Nephron (organoid): ENCODE measurements at regions not wholly inside any gene's neighbourhood (a gene's known extent, or its start where the extent isn't known, plus 50 kb on each side); places are given as distances from the start of the nearest gene placed in this dataset.
A peak's percentile ranks its signal among the peaks of the same experiment; 100 is the strongest.

ENCODE experiments used
- H3K27ac Mint-ChIP-seq, 3 experiments: 2 replicates each; pipeline ENCODE4 v1.8.0; 2020; ENCODE audit warnings: mixed read lengths in 3 of 3, mild to moderate bottlenecking in 2 of 3, moderate library complexity in 1 of 3
- H3K27me3 Mint-ChIP-seq: 2 replicates; pipeline ENCODE4 v1.8.0; 2021; ENCODE audit warnings: low read depth, mild to moderate bottlenecking, moderate library complexity, mixed read lengths
- H3K36me3 Mint-ChIP-seq: 2 replicates; pipeline ENCODE4 v1.8.0; 2020; ENCODE audit warnings: low read depth, mixed read lengths
- H3K4me1 Mint-ChIP-seq: 2 replicates; pipeline ENCODE4 v1.8.0; 2020; ENCODE audit warnings: mixed read lengths
- H3K4me3 Mint-ChIP-seq, 3 experiments: 2 replicates each; pipeline ENCODE4 v1.8.0; 2020; ENCODE audit warnings: mild to moderate bottlenecking in 3 of 3, mixed read lengths in 3 of 3, moderate library complexity in 2 of 3
- H3K9me3 Mint-ChIP-seq: 2 replicates; pipeline ENCODE4 v1.8.0; 2020; ENCODE audit warnings: mixed read lengths
- TF ChIP-seq, protein P1 (sequence below), 3 experiments: fragments of 200-600 bp; sonication (generic); IDR thresholded peaks; one replicate each; pipeline ENCODE4 v1.5.0; 2021; ENCODE audit warnings: antibody characterized with exemption in 3 of 3; ENCODE audit not compliant: unreplicated experiment in 3 of 3

DNA sequence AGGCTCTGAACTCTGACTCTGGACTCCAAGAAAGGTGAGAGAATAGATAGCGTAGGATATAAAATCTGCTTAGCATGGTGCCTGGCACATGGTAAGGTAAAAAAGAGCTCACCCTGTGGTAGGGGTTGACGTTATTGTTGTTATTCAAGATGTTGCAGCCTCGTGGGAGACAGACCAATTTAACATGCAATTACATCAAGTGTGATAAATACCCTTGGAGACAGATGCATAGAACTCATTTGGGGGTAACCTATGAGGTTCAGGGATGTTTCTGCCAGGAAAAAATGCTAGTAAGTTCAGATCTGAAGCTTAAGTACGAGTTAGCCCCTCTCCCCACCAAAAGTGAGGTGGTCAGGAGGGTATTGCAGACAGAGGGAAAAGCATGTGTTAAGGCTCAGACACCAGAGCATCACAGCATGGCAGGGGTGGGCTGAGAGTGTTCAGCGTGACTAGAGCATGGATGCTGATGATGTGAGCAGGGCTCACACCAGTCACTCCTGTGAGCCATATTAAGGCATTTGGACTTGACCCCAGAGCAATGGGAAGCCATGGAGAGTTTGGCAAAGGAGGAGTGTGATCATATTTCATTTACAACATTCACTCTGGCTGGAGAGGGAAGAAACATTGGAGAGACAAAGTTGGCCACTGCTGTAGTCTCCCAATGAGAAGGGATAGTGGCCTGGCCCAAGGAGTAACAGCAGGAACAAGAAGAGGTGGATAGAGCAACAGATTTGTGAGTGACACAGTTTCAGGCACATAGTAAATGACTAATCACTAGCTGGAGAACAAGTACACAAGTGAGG, 181.0 kb downstream of the UACA start:
- peaks cover 4% of the 10 kb centered on the region for H3K9me3 Mint-ChIP-seq
- H3K36me3 Mint-ChIP-seq = no peaks in the 10 kb centered on the region
- TF ChIP-seq, protein P1, sequence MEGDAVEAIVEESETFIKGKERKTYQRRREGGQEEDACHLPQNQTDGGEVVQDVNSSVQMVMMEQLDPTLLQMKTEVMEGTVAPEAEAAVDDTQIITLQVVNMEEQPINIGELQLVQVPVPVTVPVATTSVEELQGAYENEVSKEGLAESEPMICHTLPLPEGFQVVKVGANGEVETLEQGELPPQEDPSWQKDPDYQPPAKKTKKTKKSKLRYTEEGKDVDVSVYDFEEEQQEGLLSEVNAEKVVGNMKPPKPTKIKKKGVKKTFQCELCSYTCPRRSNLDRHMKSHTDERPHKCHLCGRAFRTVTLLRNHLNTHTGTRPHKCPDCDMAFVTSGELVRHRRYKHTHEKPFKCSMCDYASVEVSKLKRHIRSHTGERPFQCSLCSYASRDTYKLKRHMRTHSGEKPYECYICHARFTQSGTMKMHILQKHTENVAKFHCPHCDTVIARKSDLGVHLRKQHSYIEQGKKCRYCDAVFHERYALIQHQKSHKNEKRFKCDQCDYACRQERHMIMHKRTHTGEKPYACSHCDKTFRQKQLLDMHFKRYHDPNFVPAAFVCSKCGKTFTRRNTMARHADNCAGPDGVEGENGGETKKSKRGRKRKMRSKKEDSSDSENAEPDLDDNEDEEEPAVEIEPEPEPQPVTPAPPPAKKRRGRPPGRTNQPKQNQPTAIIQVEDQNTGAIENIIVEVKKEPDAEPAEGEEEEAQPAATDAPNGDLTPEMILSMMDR (IDR thresholded peaks at IDR 0.05; ENCODE audit: unreplicated experiment in 3 of 3) = no peak
- H3K4me1 Mint-ChIP-seq = peaks cover 22% of the 10 kb centered on the region
- peaks cover 33% of the 10 kb centered on the region for H3K27me3 Mint-ChIP-seq
- H3K27ac Mint-ChIP-seq = no peak overlapping the region
- H3K4me3 Mint-ChIP-seq = no peak overlapping the region

DNA sequence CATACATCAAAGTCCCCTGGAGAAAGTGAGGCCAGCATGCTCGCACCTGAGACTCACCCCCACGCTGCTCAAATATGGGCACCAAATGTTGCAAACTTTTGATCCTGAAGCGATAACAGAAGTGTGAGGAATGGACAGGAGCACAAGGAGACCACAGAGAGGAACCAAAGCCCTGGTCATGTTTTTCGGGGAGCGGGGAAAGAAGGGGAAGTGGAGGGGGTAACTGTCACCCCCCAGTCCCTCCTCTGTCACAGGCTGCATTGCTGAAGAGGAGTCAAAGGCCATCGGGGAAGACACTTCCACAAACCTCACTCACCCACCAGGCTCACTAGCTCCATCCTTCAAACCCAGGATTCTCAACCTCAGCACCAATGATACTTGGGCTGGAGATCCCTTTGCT, 182.4 kb downstream of the UACA start:
- Mint-ChIP-seq H3K27ac (no peak overlapping the region), H3K4me3 (no peak overlapping the region), H3K4me1 (peaks cover 33% of the 10 kb centered on the region), H3K27me3 (peaks cover 26% of the 10 kb centered on the region), H3K9me3 (peaks cover under 1% of the 10 kb centered on the region), H3K36me3 (no peaks in the 10 kb centered on the region)
- TF ChIP-seq, protein P1 (IDR thresholded peaks at IDR 0.05; ENCODE audit: unreplicated experiment in 3 of 3) = no peak

DNA sequence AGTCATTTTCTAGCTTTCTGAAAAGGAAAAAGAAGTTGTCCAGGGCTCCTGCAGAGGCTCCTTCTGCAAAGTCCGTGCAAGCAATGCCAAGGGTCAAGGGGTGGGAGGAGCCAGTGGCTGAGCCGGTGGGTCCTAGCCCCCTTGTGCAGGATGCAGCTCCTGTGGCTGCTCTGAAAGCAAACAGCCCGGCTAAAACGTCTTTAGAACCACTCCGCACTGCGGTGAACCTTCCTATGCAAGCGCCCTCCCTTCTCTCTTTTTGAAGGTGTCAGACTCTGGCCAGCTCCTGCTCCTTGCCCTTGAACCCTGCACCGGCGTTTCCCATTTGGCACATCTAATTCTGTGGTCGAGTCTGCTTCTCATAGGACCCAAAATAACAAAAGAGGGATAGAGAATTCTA, 183.1 kb downstream of the UACA start:
- peaks cover 3% of the 10 kb centered on the region for H3K9me3 Mint-ChIP-seq
- TF ChIP-seq, protein P1 (IDR thresholded peaks at IDR 0.05; ENCODE audit: unreplicated experiment in 3 of 3) = no peak
- peaks cover 40% of the 10 kb centered on the region for H3K4me1 Mint-ChIP-seq
- H3K36me3 Mint-ChIP-seq = no peaks in the 10 kb centered on the region
- no peak overlapping the region for H3K4me3 Mint-ChIP-seq
- no peak overlapping the region for H3K27ac Mint-ChIP-seq
- peaks cover 23% of the 10 kb centered on the region for H3K27me3 Mint-ChIP-seq

DNA sequence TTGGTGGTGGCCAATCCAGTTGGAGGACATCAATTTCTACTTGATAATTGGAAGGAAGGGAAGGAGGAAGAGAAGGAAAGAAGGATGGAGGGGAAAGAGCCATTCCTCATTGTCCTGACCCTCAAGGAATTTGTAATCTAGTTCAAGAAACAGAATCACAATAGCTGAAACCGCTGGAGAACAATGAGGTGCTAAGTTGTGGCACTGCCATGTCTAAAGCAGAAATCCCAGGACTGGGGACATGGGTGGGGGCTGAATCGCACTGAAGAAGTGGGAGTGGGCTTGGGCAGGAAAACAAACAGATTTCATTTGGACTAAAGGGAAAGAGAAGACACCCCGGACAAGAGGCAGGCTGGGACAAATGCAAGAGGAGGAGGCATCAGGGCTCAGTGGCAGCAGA, 183.6 kb downstream of the UACA start:
- Mint-ChIP-seq H3K36me3 (peaks cover 5% of the 10 kb centered on the region), H3K9me3 (peaks cover 7% of the 10 kb centered on the region), H3K27ac (peak overlapping the region in 1 of 3 experiments; percentile 41), H3K4me1 (peaks cover 45% of the 10 kb centered on the region), H3K4me3 (no peak overlapping the region), H3K27me3 (peaks cover 23% of the 10 kb centered on the region)
- TF ChIP-seq, protein P1 (IDR thresholded peaks at IDR 0.05; ENCODE audit: unreplicated experiment in 3 of 3) = no peak

DNA sequence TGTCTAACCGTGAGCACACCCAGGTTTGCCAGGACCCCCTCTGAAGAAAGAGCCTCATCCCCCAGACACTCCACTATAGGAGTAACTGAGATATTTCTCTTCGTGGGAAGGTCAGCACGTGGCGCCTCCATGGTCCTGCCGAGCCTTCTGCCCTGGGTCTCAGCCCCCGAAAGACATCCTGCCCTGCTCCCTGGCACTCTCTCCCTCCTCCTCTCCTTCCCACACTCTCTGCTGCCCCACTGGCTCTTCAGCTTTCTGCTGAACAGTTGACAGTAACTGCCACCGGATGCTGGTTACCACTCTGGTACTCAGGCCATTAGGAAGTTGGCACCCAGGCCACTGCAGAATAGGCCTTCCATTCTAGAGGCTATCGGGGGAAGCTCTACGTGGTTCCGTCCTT, 185.2 kb downstream of the UACA start:
- Mint-ChIP-seq H3K9me3 (peaks cover 12% of the 10 kb centered on the region), H3K4me3 (no peak overlapping the region), H3K4me1 (peaks cover 40% of the 10 kb centered on the region), H3K36me3 (peaks cover 5% of the 10 kb centered on the region), H3K27me3 (peaks cover 13% of the 10 kb centered on the region), H3K27ac (no peak overlapping the region)
- TF ChIP-seq, protein P1 (IDR thresholded peaks at IDR 0.05; ENCODE audit: unreplicated experiment in 3 of 3) = no peak

DNA sequence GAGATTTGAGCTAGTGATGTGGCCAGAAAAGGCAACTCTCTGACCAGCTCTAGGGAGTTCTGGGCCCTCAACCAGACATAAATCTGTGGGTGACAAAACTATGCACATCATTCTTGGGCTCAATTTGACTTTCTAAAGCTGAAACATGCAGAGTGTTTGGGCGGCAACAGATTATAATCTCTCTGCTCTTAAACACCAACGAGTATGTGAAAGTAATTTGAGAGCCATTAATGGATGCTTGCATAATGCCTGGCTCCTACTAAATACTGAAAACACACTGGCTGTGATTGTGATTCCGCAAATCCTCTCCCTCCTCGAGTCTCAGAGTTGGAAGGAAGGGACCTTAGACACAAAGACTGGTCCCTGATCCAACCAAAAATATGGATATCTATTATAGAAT, 186.7 kb downstream of the UACA start:
- Mint-ChIP-seq H3K27ac (peak overlapping the region in 1 of 3 experiments; percentile 75), H3K36me3 (peaks cover 5% of the 10 kb centered on the region), H3K9me3 (peaks cover 19% of the 10 kb centered on the region), H3K27me3 (peaks cover 13% of the 10 kb centered on the region), H3K4me1 (peaks cover 49% of the 10 kb centered on the region), H3K4me3 (no peak overlapping the region)
- TF ChIP-seq, protein P1 (IDR thresholded peaks at IDR 0.05; ENCODE audit: unreplicated experiment in 3 of 3) = no peak
